Stimulated activated naive CD8-positive, alpha-beta T cell treated with anti-CD3 and anti-CD28 coated beads, Interleukin-15, Interleukin-2, amounts not matched to agents 100 ng/mL and 50 ng/mL, for 24 hours (primary cell): ENCODE measurements at regions not wholly inside any gene's neighbourhood (a gene's known extent, or its start where the extent isn't known, plus 50 kb on each side); places are given as distances from the start of the nearest gene placed in this dataset.
"Not testable (repeated sequence)": the region's sequence is repeated elsewhere in the genome, so short reads cannot be mapped to it uniquely, and the experiment has no call there.

ENCODE experiments used
- H3K27ac Mint-ChIP-seq: one replicate; pipeline ENCODE4 v1.8.0; 2021; ENCODE audit warnings: mild to moderate bottlenecking, mixed read lengths
- H3K27me3 Mint-ChIP-seq: one replicate; pipeline ENCODE4 v1.8.0; 2021; ENCODE audit warnings: mixed read lengths
- H3K36me3 Mint-ChIP-seq: one replicate; pipeline ENCODE4 v1.8.0; 2021; ENCODE audit warnings: low read depth, mixed read lengths
- H3K4me1 Mint-ChIP-seq: one replicate; pipeline ENCODE4 v1.8.0; 2021; ENCODE audit warnings: low read depth, mixed read lengths
- H3K4me3 Mint-ChIP-seq: one replicate; pipeline ENCODE4 v1.8.0; 2021; ENCODE audit warnings: mild to moderate bottlenecking, mixed read lengths
- H3K9me3 Mint-ChIP-seq: one replicate; pipeline ENCODE4 v1.8.0; 2021; ENCODE audit warnings: mixed read lengths

- no peaks in the 10 kb centered on the region for H3K36me3 Mint-ChIP-seq
- H3K9me3 Mint-ChIP-seq: peaks cover 3% of the 10 kb centered on the region
- H3K27me3 Mint-ChIP-seq: no peaks in the 10 kb centered on the region
- H3K27ac Mint-ChIP-seq: no peak overlapping the region
- H3K4me3 Mint-ChIP-seq: no peak overlapping the region
- no peaks in the 10 kb centered on the region for H3K4me1 Mint-ChIP-seq
Measured at GRCh38 chr18:78245451-78245850, 734.2 kb upstream of the SALL3 start.

GRCh38 chr18:78246050-78246449 is 733.6 kb upstream of the SALL3 start:
- Mint-ChIP-seq H3K4me1 (no peaks in the 10 kb centered on the region), H3K4me3 (no peak overlapping the region), H3K27me3 (no peaks in the 10 kb centered on the region), H3K9me3 (peaks cover 5% of the 10 kb centered on the region), H3K36me3 (no peaks in the 10 kb centered on the region), H3K27ac (no peak overlapping the region)

GRCh38 chr18:78246588-78246987 is 733.0 kb upstream of the SALL3 start:
- Mint-ChIP-seq H3K4me3 (no peak overlapping the region), H3K27ac (no peak overlapping the region), H3K27me3 (no peaks in the 10 kb centered on the region), H3K9me3 (peaks cover 5% of the 10 kb centered on the region), H3K36me3 (no peaks in the 10 kb centered on the region), H3K4me1 (no peaks in the 10 kb centered on the region)

- Mint-ChIP-seq H3K27ac (no peak overlapping the region), H3K9me3 (peaks cover 5% of the 10 kb centered on the region), H3K4me3 (no peak overlapping the region), H3K36me3 (no peaks in the 10 kb centered on the region), H3K4me1 (no peaks in the 10 kb centered on the region), H3K27me3 (no peaks in the 10 kb centered on the region)
Measured at GRCh38 chr18:78247615-78248289, 731.9 kb upstream of the SALL3 start.

- no peaks in the 10 kb centered on the region for H3K36me3 Mint-ChIP-seq
- H3K4me3 Mint-ChIP-seq: no peak overlapping the region
- no peaks in the 10 kb centered on the region for H3K4me1 Mint-ChIP-seq
- peaks cover 9% of the 10 kb centered on the region for H3K9me3 Mint-ChIP-seq
- no peaks in the 10 kb centered on the region for H3K27me3 Mint-ChIP-seq
- no peak overlapping the region for H3K27ac Mint-ChIP-seq
Measured at GRCh38 chr18:78255013-78255412, 724.6 kb upstream of the SALL3 start.

GRCh38 chr18:78268226-78268988 is 711.2 kb upstream of the SALL3 start:
- Mint-ChIP-seq H3K27ac (no peak overlapping the region), H3K9me3 (peaks cover 12% of the 10 kb centered on the region), H3K36me3 (no peaks in the 10 kb centered on the region), H3K27me3 (no peaks in the 10 kb centered on the region), H3K4me3 (no peak overlapping the region), H3K4me1 (no peaks in the 10 kb centered on the region)

GRCh38 chr18:78271790-78272189 is 707.8 kb upstream of the SALL3 start:
- H3K4me3 Mint-ChIP-seq: no peak overlapping the region
- no peaks in the 10 kb centered on the region for H3K4me1 Mint-ChIP-seq
- H3K9me3 Mint-ChIP-seq: peaks cover 28% of the 10 kb centered on the region
- H3K27me3 Mint-ChIP-seq: no peaks in the 10 kb centered on the region
- no peak overlapping the region for H3K27ac Mint-ChIP-seq
- H3K36me3 Mint-ChIP-seq: no peaks in the 10 kb centered on the region

- Mint-ChIP-seq H3K27me3 (no peaks in the 10 kb centered on the region), H3K4me1 (no peaks in the 10 kb centered on the region), H3K9me3 (peaks cover 25% of the 10 kb centered on the region), H3K36me3 (no peaks in the 10 kb centered on the region), H3K4me3 (no peak overlapping the region), H3K27ac (no peak overlapping the region)
Measured at GRCh38 chr18:78273876-78274275, 705.7 kb upstream of the SALL3 start.

GRCh38 chr18:78283425-78283824 is 696.2 kb upstream of the SALL3 start:
- not testable (repeated sequence) for H3K27me3 Mint-ChIP-seq, H3K27ac Mint-ChIP-seq, H3K9me3 Mint-ChIP-seq, H3K4me1 Mint-ChIP-seq, H3K36me3 Mint-ChIP-seq, H3K4me3 Mint-ChIP-seq

GRCh38 chr18:78292618-78293380 is 686.8 kb upstream of the SALL3 start:
- H3K27ac Mint-ChIP-seq: no peak overlapping the region
- no peak overlapping the region for H3K4me3 Mint-ChIP-seq
- H3K9me3 Mint-ChIP-seq: peaks cover 8% of the 10 kb centered on the region

GRCh38 chr18:78293540-78293939 is 686.1 kb upstream of the SALL3 start:
- H3K4me1 Mint-ChIP-seq: no peaks in the 10 kb centered on the region
- peaks cover 13% of the 10 kb centered on the region for H3K9me3 Mint-ChIP-seq
- H3K36me3 Mint-ChIP-seq: no peaks in the 10 kb centered on the region
- no peaks in the 10 kb centered on the region for H3K27me3 Mint-ChIP-seq
- H3K4me3 Mint-ChIP-seq: no peak overlapping the region
- no peak overlapping the region for H3K27ac Mint-ChIP-seq

More at GRCh38 chr18:78292618-78293380, 686.8 kb upstream of the SALL3 start:
- H3K27me3 Mint-ChIP-seq: no peaks in the 10 kb centered on the region
- no peaks in the 10 kb centered on the region for H3K4me1 Mint-ChIP-seq
- no peaks in the 10 kb centered on the region for H3K36me3 Mint-ChIP-seq

- Mint-ChIP-seq H3K4me3 (no peak overlapping the region), H3K4me1 (no peaks in the 10 kb centered on the region), H3K36me3 (no peaks in the 10 kb centered on the region), H3K27me3 (no peaks in the 10 kb centered on the region), H3K9me3 (peaks cover 13% of the 10 kb centered on the region), H3K27ac (no peak overlapping the region)
Measured at GRCh38 chr18:78293940-78294541, 685.6 kb upstream of the SALL3 start.

- no peaks in the 10 kb centered on the region for H3K4me1 Mint-ChIP-seq
- no peaks in the 10 kb centered on the region for H3K27me3 Mint-ChIP-seq
- no peak overlapping the region for H3K27ac Mint-ChIP-seq
- no peak overlapping the region for H3K4me3 Mint-ChIP-seq
- H3K9me3 Mint-ChIP-seq: peaks cover 13% of the 10 kb centered on the region
- no peaks in the 10 kb centered on the region for H3K36me3 Mint-ChIP-seq
Measured at GRCh38 chr18:78295262-78295661, 684.4 kb upstream of the SALL3 start.

GRCh38 chr18:78296166-78296565 is 683.5 kb upstream of the SALL3 start:
- no peak overlapping the region for H3K4me3 Mint-ChIP-seq
- no peak overlapping the region for H3K27ac Mint-ChIP-seq
- peaks cover 13% of the 10 kb centered on the region for H3K9me3 Mint-ChIP-seq
- no peaks in the 10 kb centered on the region for H3K4me1 Mint-ChIP-seq
- no peaks in the 10 kb centered on the region for H3K27me3 Mint-ChIP-seq
- H3K36me3 Mint-ChIP-seq: no peaks in the 10 kb centered on the region

- no peaks in the 10 kb centered on the region for H3K27me3 Mint-ChIP-seq
- H3K36me3 Mint-ChIP-seq: no peaks in the 10 kb centered on the region
- H3K27ac Mint-ChIP-seq: no peak overlapping the region
- peaks cover 6% of the 10 kb centered on the region for H3K9me3 Mint-ChIP-seq
- no peaks in the 10 kb centered on the region for H3K4me1 Mint-ChIP-seq
- no peak overlapping the region for H3K4me3 Mint-ChIP-seq
Measured at GRCh38 chr18:78297048-78297447, 682.6 kb upstream of the SALL3 start.
